GM12892 (cell line): ENCODE measurements at regions not wholly inside any gene's neighbourhood (a gene's known extent, or its start where the extent isn't known, plus 50 kb on each side); places are given as distances from the start of the nearest gene placed in this dataset.

Source experiments
- POLR2A ChIP-seq: IDR thresholded peaks from 2 replicates; pipeline ENCODE4 v1.6.1; 2011; ENCODE audit warnings: low read depth, low read length, control low read depth
- POLR2AphosphoS5 ChIP-seq: IDR thresholded peaks from 2 replicates; pipeline ENCODE4 v1.6.1; 2011; ENCODE audit warnings: low read depth, low read length, control low read depth
- TAF1 ChIP-seq: IDR thresholded peaks from 2 replicates; pipeline ENCODE4 v1.6.1; 2011; ENCODE audit warnings: low read depth, mild to moderate bottlenecking, control low read depth, low read length, borderline replicate concordance

GRCh38 chr22:27577574-27577969 is 224.0 kb downstream of the MN1 start:
- TF ChIP-seq POLR2A (no peak), TAF1 (no peak), POLR2AphosphoS5 (no peak)
